ENCODE measurements at regions not wholly inside any gene's neighbourhood (a gene's known extent, or its start where the extent isn't known, plus 50 kb on each side); places are given as distances from the start of the nearest gene placed in this dataset.

- H3K4me3 ChIP-seq (replicated peaks; ENCODE audit: low read depth, low read length): no peak overlapping the region
Measured at GRCh38 chr5:102638316-102638715, 116.8 kb upstream of the PAM start.

GRCh38 chr5:102638912-102639652 lies 116.0 kb upstream of the PAM start:
- no peak overlapping the region for H3K4me3 ChIP-seq (replicated peaks; ENCODE audit: low read depth, low read length)
- no peaks in the 10 kb centered on the region for H3K36me3 ChIP-seq (ENCODE audit: control insufficient read depth, insufficient read depth, low read length)
- no peaks in the 10 kb centered on the region for H3K27me3 ChIP-seq (replicated peaks; ENCODE audit: control insufficient read depth, insufficient read depth, low read length)
- no peak for TF ChIP-seq CTCF (IDR thresholded peaks at IDR 0.05; ENCODE audit: insufficient read depth, low read length, poor library complexity, severe bottlenecking)
- DNase-seq (ENCODE audit: extremely low read depth, insufficient read length): no peak

More at GRCh38 chr5:102638316-102638715, 116.8 kb upstream of the PAM start:
- DNase-seq (ENCODE audit: extremely low read depth, insufficient read length): no peak
- Histone ChIP-seq H3K27me3 (replicated peaks; ENCODE audit: control insufficient read depth, insufficient read depth, low read length) (no peaks in the 10 kb centered on the region), H3K36me3 (ENCODE audit: control insufficient read depth, insufficient read depth, low read length) (no peaks in the 10 kb centered on the region)
- TF ChIP-seq CTCF (IDR thresholded peaks at IDR 0.05; ENCODE audit: insufficient read depth, low read length, poor library complexity, severe bottlenecking): no peak

GRCh38 chr5:102649731-102650130 lies 105.4 kb upstream of the PAM start:
- no peak for TF ChIP-seq CTCF (IDR thresholded peaks at IDR 0.05; ENCODE audit: insufficient read depth, low read length, poor library complexity, severe bottlenecking)
- DNase-seq (ENCODE audit: extremely low read depth, insufficient read length): no peak
- Histone ChIP-seq H3K4me3 (replicated peaks; ENCODE audit: low read depth, low read length) (no peak overlapping the region), H3K27me3 (replicated peaks; ENCODE audit: control insufficient read depth, insufficient read depth, low read length) (no peaks in the 10 kb centered on the region), H3K36me3 (ENCODE audit: control insufficient read depth, insufficient read depth, low read length) (no peaks in the 10 kb centered on the region)

- no peak overlapping the region for H3K4me3 ChIP-seq (replicated peaks; ENCODE audit: low read depth, low read length)
- no peak for DNase-seq (ENCODE audit: extremely low read depth, insufficient read length)
- no peaks in the 10 kb centered on the region for H3K36me3 ChIP-seq (ENCODE audit: control insufficient read depth, insufficient read depth, low read length)
- H3K27me3 ChIP-seq (replicated peaks; ENCODE audit: control insufficient read depth, insufficient read depth, low read length): no peaks in the 10 kb centered on the region
- no peak for TF ChIP-seq CTCF (IDR thresholded peaks at IDR 0.05; ENCODE audit: insufficient read depth, low read length, poor library complexity, severe bottlenecking)
Measured at GRCh38 chr5:102651466-102651865, 103.6 kb upstream of the PAM start.

- no peak overlapping the region for H3K4me3 ChIP-seq (replicated peaks; ENCODE audit: low read depth, low read length)
- no peaks in the 10 kb centered on the region for H3K36me3 ChIP-seq (ENCODE audit: control insufficient read depth, insufficient read depth, low read length)
- no peaks in the 10 kb centered on the region for H3K27me3 ChIP-seq (replicated peaks; ENCODE audit: control insufficient read depth, insufficient read depth, low read length)
- TF ChIP-seq CTCF (IDR thresholded peaks at IDR 0.05; ENCODE audit: insufficient read depth, low read length, poor library complexity, severe bottlenecking): no peak
- DNase-seq (ENCODE audit: extremely low read depth, insufficient read length): no peak
Measured at GRCh38 chr5:102654559-102655349, 100.4 kb upstream of the PAM start.
